ENCODE measurements at regions not wholly inside any gene's neighbourhood (a gene's known extent, or its start where the extent isn't known, plus 50 kb on each side); places are given as distances from the start of the nearest gene placed in this dataset.

DNA sequence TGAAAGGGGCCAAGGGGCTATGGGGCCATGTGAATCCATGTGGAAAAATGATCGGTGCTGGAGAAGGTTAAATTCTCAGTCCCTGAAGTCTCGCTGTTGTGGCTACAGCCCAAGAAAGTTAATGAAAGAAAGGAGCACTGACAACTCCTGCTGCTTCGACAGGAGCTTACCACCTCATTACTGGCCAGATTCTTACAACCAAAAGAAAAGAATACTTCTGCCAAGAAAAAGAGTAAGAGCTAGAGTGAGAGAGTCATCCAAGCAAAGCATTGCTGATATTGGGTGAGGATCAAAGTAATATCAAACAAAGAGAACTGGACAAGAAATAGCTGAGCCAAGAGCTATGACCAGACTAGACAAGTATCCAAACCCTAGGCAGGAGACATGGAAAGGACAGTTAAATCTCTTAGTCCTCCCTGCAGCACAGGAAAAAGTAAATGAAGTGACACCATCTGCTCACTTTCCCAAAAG lies 348.4 kb upstream of the PLSCR5 start:
- TF ChIP-seq EP300 (IDR thresholded peaks at IDR 0.05) (no peak), POLR2A (IDR thresholded peaks at IDR 0.05) (no peak)
- TF ChIP-seq, protein P1, sequence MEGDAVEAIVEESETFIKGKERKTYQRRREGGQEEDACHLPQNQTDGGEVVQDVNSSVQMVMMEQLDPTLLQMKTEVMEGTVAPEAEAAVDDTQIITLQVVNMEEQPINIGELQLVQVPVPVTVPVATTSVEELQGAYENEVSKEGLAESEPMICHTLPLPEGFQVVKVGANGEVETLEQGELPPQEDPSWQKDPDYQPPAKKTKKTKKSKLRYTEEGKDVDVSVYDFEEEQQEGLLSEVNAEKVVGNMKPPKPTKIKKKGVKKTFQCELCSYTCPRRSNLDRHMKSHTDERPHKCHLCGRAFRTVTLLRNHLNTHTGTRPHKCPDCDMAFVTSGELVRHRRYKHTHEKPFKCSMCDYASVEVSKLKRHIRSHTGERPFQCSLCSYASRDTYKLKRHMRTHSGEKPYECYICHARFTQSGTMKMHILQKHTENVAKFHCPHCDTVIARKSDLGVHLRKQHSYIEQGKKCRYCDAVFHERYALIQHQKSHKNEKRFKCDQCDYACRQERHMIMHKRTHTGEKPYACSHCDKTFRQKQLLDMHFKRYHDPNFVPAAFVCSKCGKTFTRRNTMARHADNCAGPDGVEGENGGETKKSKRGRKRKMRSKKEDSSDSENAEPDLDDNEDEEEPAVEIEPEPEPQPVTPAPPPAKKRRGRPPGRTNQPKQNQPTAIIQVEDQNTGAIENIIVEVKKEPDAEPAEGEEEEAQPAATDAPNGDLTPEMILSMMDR (IDR thresholded peaks at IDR 0.05): no peak

Measured in suprapubic skin (tissue), 3 donors.